Natural killer cell (primary cell): ENCODE measurements at regions not wholly inside any gene's neighbourhood (a gene's known extent, or its start where the extent isn't known, plus 50 kb on each side); places are given as distances from the start of the nearest gene placed in this dataset.

ENCODE experiments used
- ATAC-seq, 3 donors: fragments of 150-1000 bp in 2 of 3; fragments of 200-7000 bp in 1 of 3; cut with Tn5 transposase; 1 replicate in 1 of 3; 2 replicates in 2 of 3; pipeline ENCODE4 v1.10.0; 2021; ENCODE audit warnings: mild to moderate bottlenecking in 2 of 3, moderate library complexity in 2 of 3
- DNase-seq, 2 donors: peaks; one replicate each; pipeline versions ENCODE4 v3.0.0 to v3.0.0-alpha.2; 2013 to 2021; ENCODE audit warnings: mixed read lengths in 1 of 2
- H3K27ac ChIP-seq: one replicate; pipeline ENCODE4 v1.5.1; 2013; ENCODE audit warnings: mild to moderate bottlenecking, low read length
- H3K27me3 ChIP-seq: one replicate; pipeline ENCODE4 v1.6.1; 2013; ENCODE audit warnings: low read length; ENCODE audit not compliant: control insufficient read depth, insufficient read depth
- H3K36me3 ChIP-seq: one replicate; pipeline ENCODE4 v1.6.1; 2013; ENCODE audit warnings: low read length; ENCODE audit not compliant: control insufficient read depth, insufficient read depth
- H3K4me1 ChIP-seq: one replicate; pipeline ENCODE4 v1.6.1; 2013; ENCODE audit warnings: low read length; ENCODE audit not compliant: control insufficient read depth, insufficient read depth
- H3K4me3 ChIP-seq: one replicate; pipeline ENCODE4 v1.5.1; 2013; ENCODE audit warnings: low read length
- H3K9me3 ChIP-seq: one replicate; pipeline ENCODE4 v1.6.1; 2013; ENCODE audit warnings: low read length; ENCODE audit not compliant: control insufficient read depth, insufficient read depth
- H3K27ac Mint-ChIP-seq, 2 donors: one replicate each; pipeline ENCODE4 v1.8.0; 2022; ENCODE audit warnings: mild to moderate bottlenecking in 2 of 2, mixed read lengths in 2 of 2, moderate library complexity in 1 of 2
- H3K27me3 Mint-ChIP-seq, 2 donors: one replicate each; pipeline ENCODE4 v1.8.0; 2022; ENCODE audit warnings: low read depth in 2 of 2, mixed read lengths in 2 of 2
- H3K36me3 Mint-ChIP-seq: one replicate; pipeline ENCODE4 v1.8.0; 2022; ENCODE audit warnings: mixed read lengths
- H3K4me1 Mint-ChIP-seq, 2 donors: one replicate each; pipeline ENCODE4 v1.8.0; 2022; ENCODE audit warnings: mixed read lengths in 2 of 2
- H3K4me3 Mint-ChIP-seq: one replicate; pipeline ENCODE4 v1.8.0; 2022; ENCODE audit warnings: mild to moderate bottlenecking, moderate library complexity, mixed read lengths
- H3K9me3 Mint-ChIP-seq, 2 donors: one replicate each; pipeline ENCODE4 v1.8.0; 2022; ENCODE audit warnings: mixed read lengths in 2 of 2
- WGBS: methylation state at CpG from one replicate; pipeline ENCODE4 v1.1.7; 2013; ENCODE audit warnings: missing lambda C conversion rate; ENCODE audit not compliant: insufficient coverage; 5-methylcytosine and 5-hydroxymethylcytosine counted together
- intact Hi-C: fragments of 100-400 bp; cut with micrococcal nuclease; formaldehyde crosslinking; loops from one replicate; pipeline ENCODE4 v1.14.2; 2022
- TF ChIP-seq, protein P1 (sequence below): fragments of 200-600 bp; IDR thresholded peaks from one replicate; pipeline ENCODE4 v1.8.0; 2022; ENCODE audit warnings: antibody characterized with exemption

DNA sequence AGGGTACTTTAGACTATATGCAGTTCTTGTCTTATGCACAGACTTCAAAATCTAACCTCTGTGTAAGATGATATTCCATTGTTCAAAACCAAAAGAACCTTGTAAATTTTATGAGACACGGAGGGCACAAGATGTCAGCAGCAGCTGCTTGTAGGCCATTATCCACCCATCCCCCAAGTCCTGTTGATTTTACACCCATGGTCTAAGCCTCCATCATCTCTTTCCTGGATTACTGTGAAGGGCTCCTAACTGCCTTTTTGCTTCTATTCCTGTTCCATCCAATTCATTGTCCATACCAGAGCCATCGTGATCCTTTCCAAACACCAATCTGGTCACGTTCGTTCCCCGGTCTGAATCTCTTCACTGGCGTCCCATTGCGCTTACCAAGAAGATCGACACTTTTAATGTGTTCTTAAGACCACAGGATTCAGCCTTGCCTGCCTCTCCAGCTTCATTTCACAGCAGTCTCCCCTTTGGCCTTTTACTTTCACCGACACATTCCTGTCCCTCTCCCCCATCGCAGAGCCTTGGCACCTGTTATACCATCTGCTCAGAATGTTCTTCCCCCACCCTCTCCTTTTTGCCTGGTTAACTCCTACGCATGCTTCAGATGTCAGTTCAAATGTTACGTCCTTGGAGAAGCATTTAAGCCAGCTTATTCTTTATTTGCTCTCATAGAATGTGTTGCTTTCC, 107.3 kb upstream of the POU3F1 start:
- H3K4me3 ChIP-seq: no peak overlapping the region
- ATAC-seq (no peak), DNase-seq (no peak)
- no peak overlapping the region for H3K4me3 Mint-ChIP-seq
- H3K27me3 Mint-ChIP-seq: peaks cover 14 to 20% of the 10 kb centered on the region in 2 donors
- no peaks in the 10 kb centered on the region for H3K27me3 ChIP-seq
- no peaks in the 10 kb centered on the region for H3K9me3 Mint-ChIP-seq
- TF ChIP-seq, protein P1, sequence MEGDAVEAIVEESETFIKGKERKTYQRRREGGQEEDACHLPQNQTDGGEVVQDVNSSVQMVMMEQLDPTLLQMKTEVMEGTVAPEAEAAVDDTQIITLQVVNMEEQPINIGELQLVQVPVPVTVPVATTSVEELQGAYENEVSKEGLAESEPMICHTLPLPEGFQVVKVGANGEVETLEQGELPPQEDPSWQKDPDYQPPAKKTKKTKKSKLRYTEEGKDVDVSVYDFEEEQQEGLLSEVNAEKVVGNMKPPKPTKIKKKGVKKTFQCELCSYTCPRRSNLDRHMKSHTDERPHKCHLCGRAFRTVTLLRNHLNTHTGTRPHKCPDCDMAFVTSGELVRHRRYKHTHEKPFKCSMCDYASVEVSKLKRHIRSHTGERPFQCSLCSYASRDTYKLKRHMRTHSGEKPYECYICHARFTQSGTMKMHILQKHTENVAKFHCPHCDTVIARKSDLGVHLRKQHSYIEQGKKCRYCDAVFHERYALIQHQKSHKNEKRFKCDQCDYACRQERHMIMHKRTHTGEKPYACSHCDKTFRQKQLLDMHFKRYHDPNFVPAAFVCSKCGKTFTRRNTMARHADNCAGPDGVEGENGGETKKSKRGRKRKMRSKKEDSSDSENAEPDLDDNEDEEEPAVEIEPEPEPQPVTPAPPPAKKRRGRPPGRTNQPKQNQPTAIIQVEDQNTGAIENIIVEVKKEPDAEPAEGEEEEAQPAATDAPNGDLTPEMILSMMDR: no peak
- intact Hi-C loops: no loop called here
- H3K27ac ChIP-seq: no peak overlapping the region
- no peaks in the 10 kb centered on the region for H3K4me1 Mint-ChIP-seq
- no peak overlapping the region for H3K27ac Mint-ChIP-seq
- WGBS: 84% methylated on average over 12 of the region's 12 CpGs
- H3K4me1 ChIP-seq: no peaks in the 10 kb centered on the region
- H3K36me3 Mint-ChIP-seq: no peaks in the 10 kb centered on the region
- H3K9me3 ChIP-seq: no peaks in the 10 kb centered on the region
- H3K36me3 ChIP-seq: no peaks in the 10 kb centered on the region

DNA sequence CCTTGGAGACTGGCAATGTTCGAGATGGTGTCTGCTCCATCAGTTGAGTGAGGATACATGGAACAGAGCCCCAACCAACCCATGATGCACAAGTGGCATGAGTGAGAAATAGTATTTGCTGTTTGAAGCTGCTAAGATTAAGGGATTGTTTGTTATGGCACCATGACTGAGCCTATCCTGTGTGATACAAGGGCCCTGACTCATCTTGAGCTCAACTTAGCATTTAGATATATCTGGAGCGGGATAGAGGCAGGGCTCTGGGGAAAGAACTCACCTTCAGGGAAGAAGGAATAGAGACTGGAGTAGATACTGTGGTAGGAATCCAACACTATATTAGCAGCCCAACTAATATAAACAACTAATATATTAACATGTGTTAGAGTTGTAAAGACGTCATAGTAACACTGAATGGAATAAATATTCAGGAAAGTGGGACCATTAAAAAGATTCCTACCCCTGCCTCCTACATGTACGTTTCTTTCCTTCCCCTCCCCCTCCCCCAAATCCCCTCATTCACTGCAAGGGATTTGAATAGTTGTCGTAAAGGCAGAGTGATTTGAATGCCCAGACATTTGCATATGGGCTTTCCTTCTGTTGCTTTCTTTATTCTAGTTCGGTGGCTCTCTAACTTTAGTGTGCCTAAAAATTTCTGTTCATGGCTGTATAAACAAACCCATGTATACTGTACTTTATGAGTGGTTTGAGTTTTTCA, 106.6 kb upstream of the POU3F1 start:
- Histone ChIP-seq H3K4me3 (no peak overlapping the region), H3K9me3 (no peaks in the 10 kb centered on the region), H3K4me1 (no peaks in the 10 kb centered on the region), H3K27me3 (no peaks in the 10 kb centered on the region), H3K36me3 (no peaks in the 10 kb centered on the region), H3K27ac (no peak overlapping the region)
- Mint-ChIP-seq H3K27ac (no peak overlapping the region), H3K4me1 (no peaks in the 10 kb centered on the region), H3K9me3 (no peaks in the 10 kb centered on the region), H3K36me3 (no peaks in the 10 kb centered on the region), H3K27me3 (peaks cover 14 to 22% of the 10 kb centered on the region in 2 donors), H3K4me3 (no peak overlapping the region)
- no peak for ATAC-seq
- TF ChIP-seq, protein P1: no peak
- WGBS: 68% methylated on average over 4 of the region's 6 CpGs
- no peak for DNase-seq
- intact Hi-C loops: no loop called here

DNA sequence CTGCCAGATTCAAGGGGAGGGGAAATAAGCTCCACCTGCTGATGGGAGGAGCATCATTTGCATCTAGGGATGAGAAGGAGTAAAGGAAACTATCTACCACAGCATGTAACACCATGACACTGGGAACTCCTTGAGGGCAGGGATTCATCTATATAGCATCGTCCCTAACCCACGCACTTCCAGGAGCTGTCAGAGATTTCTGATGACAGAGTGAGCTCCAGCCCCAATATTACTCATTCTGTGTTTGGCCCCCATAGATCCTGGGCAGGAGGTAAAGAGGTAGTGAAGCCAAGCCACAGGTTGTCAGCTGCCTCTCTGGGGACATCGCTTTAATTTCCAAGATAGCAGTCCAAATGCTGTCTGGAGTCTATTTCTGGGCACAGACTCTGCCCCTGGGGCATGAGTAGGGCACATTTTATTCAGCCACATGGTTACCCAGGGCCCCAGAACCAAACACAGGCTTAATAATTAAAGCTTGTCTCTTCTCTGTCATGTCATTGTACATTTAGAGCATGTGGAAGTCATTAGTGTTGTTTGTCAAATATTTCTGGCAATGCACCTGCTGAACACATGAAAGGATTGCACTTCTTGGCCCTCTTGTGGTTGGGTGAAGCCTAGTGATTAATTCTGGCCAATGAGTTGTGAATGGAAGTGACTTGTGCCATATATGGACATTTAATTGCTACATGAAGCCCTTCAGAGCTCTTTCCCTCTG, 105.9 kb upstream of the POU3F1 start:
- TF ChIP-seq, protein P1: no peak
- Histone ChIP-seq H3K9me3 (no peaks in the 10 kb centered on the region), H3K4me3 (no peak overlapping the region), H3K4me1 (no peaks in the 10 kb centered on the region), H3K36me3 (no peaks in the 10 kb centered on the region), H3K27me3 (no peaks in the 10 kb centered on the region), H3K27ac (no peak overlapping the region)
- ATAC-seq: peak in 1 of 3 donors; percentile 5
- Mint-ChIP-seq H3K9me3 (no peaks in the 10 kb centered on the region), H3K36me3 (no peaks in the 10 kb centered on the region), H3K27ac (no peak overlapping the region), H3K27me3 (peaks cover 14 to 22% of the 10 kb centered on the region in 2 donors), H3K4me1 (no peaks in the 10 kb centered on the region), H3K4me3 (no peak overlapping the region)
- 92% methylated on average over 3 of the region's 3 CpGs for WGBS
- intact Hi-C loops: no loop called here
- no peak for DNase-seq
